ENCODE measurements at regions not wholly inside any gene's neighbourhood (a gene's known extent, or its start where the extent isn't known, plus 50 kb on each side); places are given as distances from the start of the nearest gene placed in this dataset.
A peak's percentile ranks its signal among the peaks of the same experiment; 100 is the strongest.

- no peak for DNase-seq
These were observed 113.7 kb downstream of the DLL1 start for GRCh38 chr6:170176898-170177771.

GRCh38 chr6:170176136-170176897, 114.6 kb downstream of the DLL1 start:
- no peak for DNase-seq

- peak in 1 of 2 experiments; percentile 2 for DNase-seq
These were observed 115.2 kb downstream of the DLL1 start for GRCh38 chr6:170175644-170176135.

GRCh38 chr6:170174771-170175643, 115.9 kb downstream of the DLL1 start:
- DNase-seq: peak in 1 of 2 experiments; percentile 8

GRCh38 chr6:170174124-170174770, 116.6 kb downstream of the DLL1 start:
- no peak for DNase-seq

GRCh38 chr6:170173335-170173881, 117.5 kb downstream of the DLL1 start:
- DNase-seq: peak; percentile 2 to 4

- peak in 1 of 2 experiments; percentile 6 for DNase-seq
These were observed 118.0 kb downstream of the DLL1 start for GRCh38 chr6:170172825-170173256.

GRCh38 chr6:170172392-170172791, 118.5 kb downstream of the DLL1 start:
- no peak for DNase-seq

- no peak for DNase-seq
These were observed 123.2 kb downstream of the DLL1 start for GRCh38 chr6:170167657-170168159.

GRCh38 chr6:170166511-170167122, 124.3 kb downstream of the DLL1 start:
- DNase-seq: no peak

- DNase-seq: no peak
These were observed 125.3 kb downstream of the DLL1 start for GRCh38 chr6:170165471-170166117.

- DNase-seq: no peak
These were observed 125.8 kb downstream of the DLL1 start for GRCh38 chr6:170165085-170165470.

GRCh38 chr6:170164271-170164900, 126.5 kb downstream of the DLL1 start:
- no peak for DNase-seq

- DNase-seq: no peak
These were observed 127.3 kb downstream of the DLL1 start for GRCh38 chr6:170163405-170164170.

- no peak for DNase-seq
These were observed 128.0 kb downstream of the DLL1 start for GRCh38 chr6:170162775-170163404.

GRCh38 chr6:170162011-170162774, 128.7 kb downstream of the DLL1 start:
- DNase-seq: no peak

- no peak for DNase-seq
These were observed 130.0 kb downstream of the DLL1 start for GRCh38 chr6:170160628-170161611.

Measured in activated T-cell treated with anti-CD3 and anti-CD28 coated beads, Interleukin-2, amount 50 U/mL, for 48 hours (primary cell).